Activated naive CD8-positive, alpha-beta T cell treated with anti-CD3 and anti-CD28 coated beads, Interleukin-2, amount 50 U/mL, for 16 hours (primary cell): ENCODE measurements at regions not wholly inside any gene's neighbourhood (a gene's known extent, or its start where the extent isn't known, plus 50 kb on each side); places are given as distances from the start of the nearest gene placed in this dataset.
"Not testable (repeated sequence)": the region's sequence is repeated elsewhere in the genome, so short reads cannot be mapped to it uniquely, and the experiment has no call there.

ENCODE experiments used
- DNase-seq: peaks from one replicate; pipeline ENCODE4 v3.0.0-alpha.2; 2020; ENCODE audit warnings: low read depth, low spot score

GRCh38 chr1:67482733-67483482 is 52.7 kb upstream of the SERBP1 start:
- DNase-seq: no peak

GRCh38 chr1:67484492-67484891 is 54.3 kb upstream of the SERBP1 start:
- no peak for DNase-seq

- DNase-seq: no peak
Measured at GRCh38 chr1:67485046-67485811, 55.0 kb upstream of the SERBP1 start.

GRCh38 chr1:67489643-67490042 is 59.4 kb upstream of the SERBP1 start:
- DNase-seq: no peak

GRCh38 chr1:67491280-67491679 is 61.1 kb upstream of the SERBP1 start:
- no peak for DNase-seq

- DNase-seq: no peak
Measured at GRCh38 chr1:67493148-67493547, 62.9 kb upstream of the SERBP1 start.

GRCh38 chr1:67495327-67495726 is 65.1 kb upstream of the SERBP1 start:
- no peak for DNase-seq

- no peak for DNase-seq
Measured at GRCh38 chr1:67496329-67496728, 66.1 kb upstream of the SERBP1 start.

- DNase-seq: peak; percentile 71
Measured at GRCh38 chr1:67500413-67500959, 70.3 kb upstream of the SERBP1 start.

GRCh38 chr1:67503974-67504373 is 73.8 kb upstream of the SERBP1 start:
- no peak for DNase-seq

- DNase-seq: not testable (repeated sequence)
Measured at GRCh38 chr1:67513392-67514294, 83.4 kb upstream of the SERBP1 start.

GRCh38 chr1:67514300-67514699 is 84.1 kb upstream of the SERBP1 start:
- no peak for DNase-seq

- no peak for DNase-seq
Measured at GRCh38 chr1:67514786-67515185, 84.6 kb upstream of the SERBP1 start.

- no peak for DNase-seq
Measured at GRCh38 chr1:67515324-67516080, 85.3 kb upstream of the SERBP1 start.

GRCh38 chr1:67517046-67517445 is 86.8 kb upstream of the SERBP1 start:
- DNase-seq: no peak

GRCh38 chr1:67522001-67522441 is 91.8 kb upstream of the SERBP1 start:
- DNase-seq: no peak

- no peak for DNase-seq
Measured at GRCh38 chr1:67522793-67523192, 92.6 kb upstream of the SERBP1 start.

GRCh38 chr1:67524143-67525052 is 94.2 kb upstream of the SERBP1 start:
- no peak for DNase-seq

GRCh38 chr1:67525053-67525760 is 95.0 kb upstream of the SERBP1 start:
- no peak for DNase-seq
